ENCODE measurements at regions not wholly inside any gene's neighbourhood (a gene's known extent, or its start where the extent isn't known, plus 50 kb on each side); places are given as distances from the start of the nearest gene placed in this dataset.

DNA sequence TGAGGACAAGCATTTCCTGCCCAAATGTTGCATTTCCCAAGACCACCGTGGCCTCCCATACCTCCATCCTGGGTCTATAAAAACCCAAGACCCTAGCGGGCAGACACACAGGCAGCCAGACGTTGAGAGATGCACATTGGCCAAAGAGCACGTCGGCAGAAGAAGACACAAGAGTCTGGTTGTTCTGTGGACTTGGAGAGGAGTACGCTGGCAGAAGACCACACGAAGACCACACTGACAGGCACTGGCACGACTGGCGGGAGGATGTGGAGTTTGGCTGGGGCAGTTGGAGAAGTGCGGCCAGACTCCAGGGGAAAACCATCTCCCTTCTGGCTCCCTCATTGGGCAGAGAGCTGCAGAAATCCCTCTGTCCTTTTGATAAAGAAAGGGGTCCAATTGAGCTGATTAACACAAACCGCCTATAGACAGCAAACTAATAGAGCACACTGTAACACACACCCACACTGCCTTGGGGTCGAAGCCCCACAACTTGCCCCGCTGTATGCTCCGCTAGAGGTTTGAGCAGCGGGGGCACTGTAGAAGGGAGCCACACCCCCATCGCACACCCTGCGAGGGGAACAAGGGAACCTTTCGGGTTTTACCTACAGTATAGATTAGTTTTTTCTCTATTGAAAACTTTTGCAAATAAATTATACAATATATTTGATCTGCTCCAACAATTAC lies 376.7 kb upstream of the KLHL4 start:
- TF ChIP-seq POLR2AphosphoS5 (IDR thresholded peaks at IDR 0.05) = no peak
- no peak for TF ChIP-seq POLR2A (IDR thresholded peaks at IDR 0.05)

Data from prostate gland (tissue), 1 donor.